ENCODE measurements at regions not wholly inside any gene's neighbourhood (a gene's known extent, or its start where the extent isn't known, plus 50 kb on each side); places are given as distances from the start of the nearest gene placed in this dataset.

DNA sequence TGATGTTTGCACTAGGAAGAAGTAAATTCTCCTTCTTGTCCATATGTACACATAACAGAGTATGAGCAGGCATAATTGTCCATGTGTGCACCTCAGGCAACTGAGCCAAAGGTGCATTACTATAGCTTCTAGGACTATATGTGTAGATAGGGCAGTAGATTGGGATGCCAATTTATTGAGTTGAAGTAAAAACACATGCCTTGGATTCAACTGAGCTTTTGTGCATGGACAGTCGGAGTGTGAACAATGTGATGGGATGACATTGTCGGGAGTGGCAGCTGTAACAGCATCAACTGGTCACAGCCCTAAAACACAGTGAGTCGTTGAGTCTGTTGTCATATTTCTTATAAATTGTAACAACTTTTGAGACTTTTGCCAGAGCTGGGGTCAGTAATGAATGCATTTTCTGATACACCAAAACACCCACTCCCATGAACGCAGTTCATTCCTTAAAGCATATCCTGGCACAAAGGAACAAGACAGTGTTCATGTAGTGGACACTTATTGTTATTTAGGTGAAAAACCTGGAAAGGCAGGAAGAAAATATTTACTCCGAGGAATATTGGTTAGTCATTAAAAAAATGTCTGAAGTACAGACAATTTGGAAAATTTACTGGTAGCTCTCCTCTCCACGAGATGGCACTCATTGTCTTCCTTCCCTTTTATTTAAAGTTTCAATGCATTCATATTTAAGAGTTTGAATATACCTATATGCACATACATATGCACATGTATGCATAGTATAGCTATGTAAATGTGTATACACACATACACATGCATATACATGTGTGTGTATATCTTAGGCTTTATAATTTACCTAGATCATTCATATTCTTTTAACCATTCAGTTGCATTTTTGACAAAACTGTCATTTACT lies 302.0 kb upstream of the STXBP5 start:
- TF ChIP-seq SP1 (IDR thresholded peaks at IDR 0.05), result no peak
- TF ChIP-seq, protein P1, sequence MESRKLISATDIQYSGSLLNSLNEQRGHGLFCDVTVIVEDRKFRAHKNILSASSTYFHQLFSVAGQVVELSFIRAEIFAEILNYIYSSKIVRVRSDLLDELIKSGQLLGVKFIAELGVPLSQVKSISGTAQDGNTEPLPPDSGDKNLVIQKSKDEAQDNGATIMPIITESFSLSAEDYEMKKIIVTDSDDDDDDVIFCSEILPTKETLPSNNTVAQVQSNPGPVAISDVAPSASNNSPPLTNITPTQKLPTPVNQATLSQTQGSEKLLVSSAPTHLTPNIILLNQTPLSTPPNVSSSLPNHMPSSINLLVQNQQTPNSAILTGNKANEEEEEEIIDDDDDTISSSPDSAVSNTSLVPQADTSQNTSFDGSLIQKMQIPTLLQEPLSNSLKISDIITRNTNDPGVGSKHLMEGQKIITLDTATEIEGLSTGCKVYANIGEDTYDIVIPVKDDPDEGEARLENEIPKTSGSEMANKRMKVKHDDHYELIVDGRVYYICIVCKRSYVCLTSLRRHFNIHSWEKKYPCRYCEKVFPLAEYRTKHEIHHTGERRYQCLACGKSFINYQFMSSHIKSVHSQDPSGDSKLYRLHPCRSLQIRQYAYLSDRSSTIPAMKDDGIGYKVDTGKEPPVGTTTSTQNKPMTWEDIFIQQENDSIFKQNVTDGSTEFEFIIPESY (IDR thresholded peaks at IDR 0.05), result no peak
- TF ChIP-seq, protein P2, sequence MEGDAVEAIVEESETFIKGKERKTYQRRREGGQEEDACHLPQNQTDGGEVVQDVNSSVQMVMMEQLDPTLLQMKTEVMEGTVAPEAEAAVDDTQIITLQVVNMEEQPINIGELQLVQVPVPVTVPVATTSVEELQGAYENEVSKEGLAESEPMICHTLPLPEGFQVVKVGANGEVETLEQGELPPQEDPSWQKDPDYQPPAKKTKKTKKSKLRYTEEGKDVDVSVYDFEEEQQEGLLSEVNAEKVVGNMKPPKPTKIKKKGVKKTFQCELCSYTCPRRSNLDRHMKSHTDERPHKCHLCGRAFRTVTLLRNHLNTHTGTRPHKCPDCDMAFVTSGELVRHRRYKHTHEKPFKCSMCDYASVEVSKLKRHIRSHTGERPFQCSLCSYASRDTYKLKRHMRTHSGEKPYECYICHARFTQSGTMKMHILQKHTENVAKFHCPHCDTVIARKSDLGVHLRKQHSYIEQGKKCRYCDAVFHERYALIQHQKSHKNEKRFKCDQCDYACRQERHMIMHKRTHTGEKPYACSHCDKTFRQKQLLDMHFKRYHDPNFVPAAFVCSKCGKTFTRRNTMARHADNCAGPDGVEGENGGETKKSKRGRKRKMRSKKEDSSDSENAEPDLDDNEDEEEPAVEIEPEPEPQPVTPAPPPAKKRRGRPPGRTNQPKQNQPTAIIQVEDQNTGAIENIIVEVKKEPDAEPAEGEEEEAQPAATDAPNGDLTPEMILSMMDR (IDR thresholded peaks at IDR 0.05; ENCODE audit: low read depth, low read length, missing input control), result peak; percentile 9
- peak; percentile 55 to 56 for TF ChIP-seq RAD21 (IDR thresholded peaks at IDR 0.05)
- TF ChIP-seq, protein P3, sequence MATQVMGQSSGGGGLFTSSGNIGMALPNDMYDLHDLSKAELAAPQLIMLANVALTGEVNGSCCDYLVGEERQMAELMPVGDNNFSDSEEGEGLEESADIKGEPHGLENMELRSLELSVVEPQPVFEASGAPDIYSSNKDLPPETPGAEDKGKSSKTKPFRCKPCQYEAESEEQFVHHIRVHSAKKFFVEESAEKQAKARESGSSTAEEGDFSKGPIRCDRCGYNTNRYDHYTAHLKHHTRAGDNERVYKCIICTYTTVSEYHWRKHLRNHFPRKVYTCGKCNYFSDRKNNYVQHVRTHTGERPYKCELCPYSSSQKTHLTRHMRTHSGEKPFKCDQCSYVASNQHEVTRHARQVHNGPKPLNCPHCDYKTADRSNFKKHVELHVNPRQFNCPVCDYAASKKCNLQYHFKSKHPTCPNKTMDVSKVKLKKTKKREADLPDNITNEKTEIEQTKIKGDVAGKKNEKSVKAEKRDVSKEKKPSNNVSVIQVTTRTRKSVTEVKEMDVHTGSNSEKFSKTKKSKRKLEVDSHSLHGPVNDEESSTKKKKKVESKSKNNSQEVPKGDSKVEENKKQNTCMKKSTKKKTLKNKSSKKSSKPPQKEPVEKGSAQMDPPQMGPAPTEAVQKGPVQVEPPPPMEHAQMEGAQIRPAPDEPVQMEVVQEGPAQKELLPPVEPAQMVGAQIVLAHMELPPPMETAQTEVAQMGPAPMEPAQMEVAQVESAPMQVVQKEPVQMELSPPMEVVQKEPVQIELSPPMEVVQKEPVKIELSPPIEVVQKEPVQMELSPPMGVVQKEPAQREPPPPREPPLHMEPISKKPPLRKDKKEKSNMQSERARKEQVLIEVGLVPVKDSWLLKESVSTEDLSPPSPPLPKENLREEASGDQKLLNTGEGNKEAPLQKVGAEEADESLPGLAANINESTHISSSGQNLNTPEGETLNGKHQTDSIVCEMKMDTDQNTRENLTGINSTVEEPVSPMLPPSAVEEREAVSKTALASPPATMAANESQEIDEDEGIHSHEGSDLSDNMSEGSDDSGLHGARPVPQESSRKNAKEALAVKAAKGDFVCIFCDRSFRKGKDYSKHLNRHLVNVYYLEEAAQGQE (IDR thresholded peaks at IDR 0.05), result no peak
- no peak overlapping the region for H3K4me3 ChIP-seq (ENCODE audit: low read depth in 1 of 3, low read length in 3 of 3)
- H3K4me1 ChIP-seq (ENCODE audit: control insufficient read depth in 4 of 4, insufficient read depth in 4 of 4, low read length in 3 of 4), result no peaks in the 10 kb centered on the region
- H3K9me3 ChIP-seq (ENCODE audit: control insufficient read depth in 4 of 4, low read length in 3 of 4), result no peaks in the 10 kb centered on the region
- WGBS, result 80% methylated on average over 6 of the region's 6 CpGs
- H3K36me3 ChIP-seq (ENCODE audit: control insufficient read depth in 4 of 4, insufficient read depth in 3 of 4, low read depth in 1 of 4, low read length in 3 of 4), result no peaks in the 10 kb centered on the region
- no peak for DNase-seq (ENCODE audit: low spot score)
- H3K27ac ChIP-seq (ENCODE audit: low read depth in 1 of 2, low read length in 2 of 2), result no peak overlapping the region
- no peak overlapping the region for H3K9ac ChIP-seq (ENCODE audit: low read depth in 1 of 2, low read length in 2 of 2)
- no peaks in the 10 kb centered on the region for H3K27me3 ChIP-seq (ENCODE audit: control insufficient read depth in 4 of 4, insufficient read depth in 4 of 4, low read length in 3 of 4)

GRCh38 chr6:146902846-146903245 lies 301.4 kb upstream of the STXBP5 start:
- 83% methylated on average over 1 of the region's 1 CpG for WGBS

More at GRCh38 chr6:146902846-146903245, 301.4 kb upstream of the STXBP5 start:
- Histone ChIP-seq H3K4me3 (ENCODE audit: low read depth in 1 of 3, low read length in 3 of 3) (no peak overlapping the region), H3K36me3 (ENCODE audit: control insufficient read depth in 4 of 4, insufficient read depth in 3 of 4, low read depth in 1 of 4, low read length in 3 of 4) (no peaks in the 10 kb centered on the region), H3K9me3 (ENCODE audit: control insufficient read depth in 4 of 4, low read length in 3 of 4) (no peaks in the 10 kb centered on the region), H3K27ac (ENCODE audit: low read depth in 1 of 2, low read length in 2 of 2) (no peak overlapping the region), H3K9ac (ENCODE audit: low read depth in 1 of 2, low read length in 2 of 2) (no peak overlapping the region), H3K4me1 (ENCODE audit: control insufficient read depth in 4 of 4, insufficient read depth in 4 of 4, low read length in 3 of 4) (no peaks in the 10 kb centered on the region), H3K27me3 (ENCODE audit: control insufficient read depth in 4 of 4, insufficient read depth in 4 of 4, low read length in 3 of 4) (no peaks in the 10 kb centered on the region)
- DNase-seq (ENCODE audit: low spot score), result no peak
- TF ChIP-seq, protein P2 (IDR thresholded peaks at IDR 0.05; ENCODE audit: low read depth, low read length, missing input control), result no peak
- no peak for TF ChIP-seq RXRA (IDR thresholded peaks at IDR 0.05)
- TF ChIP-seq, protein P3 (IDR thresholded peaks at IDR 0.05), result no peak
- no peak for TF ChIP-seq FOXA2 (IDR thresholded peaks at IDR 0.05)
- no peak for TF ChIP-seq JUND (IDR thresholded peaks at IDR 0.05)
- no peak for TF ChIP-seq YY1 (IDR thresholded peaks at IDR 0.05)
- TF ChIP-seq EGR1 (IDR thresholded peaks at IDR 0.05; ENCODE audit: low read depth in 2 of 2), result no peak
- TF ChIP-seq GABPA (IDR thresholded peaks at IDR 0.05 in 1 of 2, conservative IDR thresholded peaks at IDR 0.05 in 1 of 2), result no peak
- TF ChIP-seq HNF4A (conservative IDR thresholded peaks at IDR 0.05), result no peak
- no peak for TF ChIP-seq ATF3 (IDR thresholded peaks at IDR 0.05)
- no peak for TF ChIP-seq TAF1 (conservative IDR thresholded peaks at IDR 0.05)
- TF ChIP-seq RAD21 (IDR thresholded peaks at IDR 0.05), result no peak
